DND-41 (cell line): ENCODE measurements at regions not wholly inside any gene's neighbourhood (a gene's known extent, or its start where the extent isn't known, plus 50 kb on each side); places are given as distances from the start of the nearest gene placed in this dataset.

Experiments
- CTCF ChIP-seq: IDR thresholded peaks from 2 replicates; pipeline ENCODE4 v1.5.1; 2012; ENCODE audit warnings: borderline replicate concordance, low read length, moderate library complexity, mild to moderate bottlenecking; ENCODE audit not compliant: poor library complexity, severe bottlenecking; ENCODE audit errors: extremely low read depth
- EZH2 ChIP-seq: IDR thresholded peaks from 3 replicates; pipeline ENCODE4 v1.6.1; 2012; ENCODE audit warnings: borderline replicate concordance, low read depth, mild to moderate bottlenecking, moderate library complexity, low read length, inconsistent platforms; ENCODE audit not compliant: severe bottlenecking

DNA sequence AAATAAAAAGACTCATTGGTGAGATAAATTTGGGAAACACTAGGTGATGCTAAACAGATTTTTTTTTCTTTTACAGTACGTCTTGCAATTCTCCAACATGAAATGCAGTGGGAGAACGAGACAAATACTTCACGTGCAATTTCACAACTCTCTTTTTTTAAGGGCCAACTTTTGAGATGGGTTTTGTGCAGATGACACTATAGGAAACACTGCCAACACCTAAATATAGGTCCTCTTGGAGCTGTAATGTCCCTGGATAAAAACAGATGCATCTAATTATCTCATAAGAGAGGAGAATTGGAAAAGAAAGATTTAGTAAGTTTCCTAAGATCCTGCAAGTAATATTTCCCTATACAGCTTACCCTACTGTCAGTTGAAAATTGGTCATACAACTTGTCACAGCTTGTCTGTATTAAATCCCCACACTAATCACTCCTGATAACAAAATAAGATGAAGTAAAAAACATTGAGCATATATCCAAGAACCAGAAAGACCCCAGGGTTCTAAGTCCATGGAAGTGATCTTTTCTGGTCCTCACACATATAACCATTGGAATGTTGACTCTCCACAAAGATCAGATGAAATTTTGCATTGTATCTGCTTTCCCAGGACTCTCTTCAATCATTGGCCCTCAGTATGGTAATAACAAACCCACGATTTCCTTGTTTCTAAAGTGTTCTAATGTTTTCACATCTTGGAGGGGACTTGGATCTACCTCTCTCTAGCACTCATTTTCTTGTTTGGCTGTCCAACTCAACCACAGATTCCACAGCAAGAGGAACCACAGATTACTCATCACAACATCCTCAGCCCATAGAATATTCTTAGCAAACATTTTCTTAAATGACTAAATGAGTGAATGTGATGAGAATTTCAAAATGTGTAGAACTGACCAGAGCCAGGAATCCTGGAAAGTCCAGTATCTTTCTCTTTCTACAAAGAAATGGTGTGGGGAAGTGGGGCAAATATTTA is 769.4 kb upstream of the USP15 start:
- TF ChIP-seq EZH2 (no peak), CTCF (no peak)
